ENCODE measurements at regions not wholly inside any gene's neighbourhood (a gene's known extent, or its start where the extent isn't known, plus 50 kb on each side); places are given as distances from the start of the nearest gene placed in this dataset.

- Histone ChIP-seq H4K5ac (ENCODE audit: low read depth, low read length) (no peak overlapping the region), H3K79me1 (ENCODE audit: low read depth in 1 of 2, low read length in 2 of 2) (no peaks in the 10 kb centered on the region), H2BK5ac (ENCODE audit: low read depth, low read length, poor library complexity, severe bottlenecking) (no peak overlapping the region), H3K27me3 (ENCODE audit: control insufficient read depth, insufficient read depth, low read length) (no peaks in the 10 kb centered on the region), H2AK9ac (replicated peaks; ENCODE audit: low read depth, low read length, poor library complexity) (no peak overlapping the region), H3K9me1 (ENCODE audit: insufficient read depth, low read length) (no peaks in the 10 kb centered on the region), H3K27ac (ENCODE audit: insufficient read depth, low read length) (no peak overlapping the region), H2AK5ac (ENCODE audit: low read depth, low read length) (no peak overlapping the region), H3K18ac (ENCODE audit: low read depth, low read length) (no peak overlapping the region), H3K14ac (replicated peaks; ENCODE audit: low read depth, low read length) (no peak overlapping the region), H2BK20ac (ENCODE audit: low read depth, low read length) (no peak overlapping the region), H4K91ac (ENCODE audit: insufficient read depth, low read depth, low read length) (no peak overlapping the region), H3K23ac (ENCODE audit: low read depth, low read length) (no peak overlapping the region), H3K9ac (ENCODE audit: low read depth, low read length) (no peak overlapping the region), H3K9me3 (ENCODE audit: control insufficient read depth, insufficient read depth, low read length) (no peaks in the 10 kb centered on the region), H4K20me1 (ENCODE audit: insufficient read depth, low read length) (no peaks in the 10 kb centered on the region), H3K4me1 (ENCODE audit: control insufficient read depth, insufficient read depth, low read length) (no peaks in the 10 kb centered on the region), H2BK15ac (ENCODE audit: low read depth, low read length) (no peak overlapping the region), H4K8ac (ENCODE audit: low read depth in 2 of 2, low read length in 2 of 2) (no peak overlapping the region), H2AFZ (replicated peaks; ENCODE audit: low read length, poor library complexity) (no peak overlapping the region), H2BK120ac (ENCODE audit: low read depth, low read length) (no peak overlapping the region), H3K56ac (ENCODE audit: extremely low read depth, insufficient read depth, low read length) (no peak overlapping the region), H3K4ac (ENCODE audit: low read depth, low read length) (no peak overlapping the region), H3K36me3 (ENCODE audit: control insufficient read depth, insufficient read depth, low read length) (no peaks in the 10 kb centered on the region), H3K4me3 (ENCODE audit: insufficient read depth, low read depth, low read length) (no peak overlapping the region), H3K4me2 (ENCODE audit: low read depth, low read length) (no peak overlapping the region)
- ATAC-seq (ENCODE audit: low read depth) (no peak), DNase-seq (no peak)
- POLR2A ChIA-PET (ENCODE audit: unreplicated experiment) = no interaction called here
- in situ Hi-C loops (cut with MboI; ENCODE audit: low sequenced_read_pairs) (no loop called here), dilution Hi-C loops (cut with HindIII; ENCODE audit: low sequenced_read_pairs, unreplicated experiment) (no loop called here), intact Hi-C loops (cut with micrococcal nuclease) (no loop called here)
- BruUV-seq (replicated peaks) = no TSS peak
- TF ChIP-seq ELK1 (IDR thresholded peaks at IDR 0.05; ENCODE audit: borderline replicate concordance, low read depth, low read length) = no peak
- no peak for TF ChIP-seq POLR2A (IDR thresholded peaks at IDR 0.05; ENCODE audit: low read depth, low read length)
- no peak for TF ChIP-seq RFX5 (IDR thresholded peaks at IDR 0.05; ENCODE audit: low read depth, low read length)
- TF ChIP-seq CEBPB (IDR thresholded peaks at IDR 0.05; ENCODE audit: low read depth, low read length) = no peak
- TF ChIP-seq MAZ (IDR thresholded peaks at IDR 0.05; ENCODE audit: borderline replicate concordance, low read depth, low read length) = no peak
- TF ChIP-seq SMC3 (IDR thresholded peaks at IDR 0.05; ENCODE audit: low read depth, low read length) = no peak
- TF ChIP-seq MAFK (IDR thresholded peaks at IDR 0.05; ENCODE audit: low read depth, low read length) = no peak
- TF ChIP-seq USF2 (IDR thresholded peaks at IDR 0.05; ENCODE audit: low read depth, low read length) = no peak
- no peak for TF ChIP-seq BHLHE40 (IDR thresholded peaks at IDR 0.05; ENCODE audit: low read depth, low read length)
- TF ChIP-seq CTCF (conservative IDR thresholded peaks at IDR 0.05; ENCODE audit: low read depth, low read length) = no peak
- TF ChIP-seq NFE2L2 (IDR thresholded peaks at IDR 0.05; ENCODE audit: low read depth, low read length) = no peak
- no peak for TF ChIP-seq FOS (IDR thresholded peaks at IDR 0.05; ENCODE audit: low read depth, low read length)
- no peak for TF ChIP-seq MXI1 (IDR thresholded peaks at IDR 0.05; ENCODE audit: borderline replicate concordance, low read depth, low read length)
- 19% methylated on average over 2 of the region's 4 CpGs; no CpG with 5 or more reads in 1 of the 2 experiments for WGBS, 2 experiments (ENCODE audit: extremely low coverage in 2 of 2, insufficient read length in 1 of 2)
- CTCF ChIA-PET = no interaction called here
Observed at GRCh38 chr11:81578571-81578970, 1155.1 kb downstream of the FAM181B start.
